HL-60 (cell line): ENCODE measurements at regions not wholly inside any gene's neighbourhood (a gene's known extent, or its start where the extent isn't known, plus 50 kb on each side); places are given as distances from the start of the nearest gene placed in this dataset.
A peak's percentile ranks its signal among the peaks of the same experiment; 100 is the strongest.
"Not testable (repeated sequence)": the region's sequence is repeated elsewhere in the genome, so short reads cannot be mapped to it uniquely, and the experiment has no call there.

Experiments
- DNase-seq, 2 experiments: peaks; one replicate each; pipeline ENCODE4 v3.0.0-alpha.2; 2010 to 2020; ENCODE audit warnings: low read depth in 1 of 2, low spot score in 1 of 2
- H3K27ac ChIP-seq: fragments of 250-450 bp; sonication (Bioruptor Pico); replicated peaks from 2 replicates; pipeline ENCODE4 v1.5.1; 2020; ENCODE audit warnings: mild to moderate bottlenecking, moderate library complexity
- H3K27me3 ChIP-seq: fragments of 250-450 bp; sonication (Bioruptor Pico); 2 replicates; pipeline ENCODE4 v1.5.1; 2021; ENCODE audit warnings: mild to moderate bottlenecking, moderate library complexity; ENCODE audit not compliant: insufficient read depth, poor library complexity, severe bottlenecking
- H3K4me3 ChIP-seq: replicated peaks from 2 replicates; pipeline ENCODE4 v1.5.1; 2011; ENCODE audit warnings: mild to moderate bottlenecking, control low read depth, low read length; ENCODE audit not compliant: insufficient read depth
- GABPA ChIP-seq: IDR thresholded peaks from 2 replicates; pipeline ENCODE4 v1.6.1; 2012; ENCODE audit warnings: low read depth
- POLR2AphosphoS5 ChIP-seq: IDR thresholded peaks from 2 replicates; pipeline ENCODE4 v1.6.1; 2012; ENCODE audit warnings: low read depth
- SPI1 ChIP-seq: IDR thresholded peaks from 2 replicates; pipeline ENCODE4 v1.6.1; 2012; ENCODE audit warnings: low read depth, mild to moderate bottlenecking, borderline replicate concordance
- TF ChIP-seq, protein P1 (sequence below): IDR thresholded peaks from one replicate; pipeline ENCODE4 v1.5.1; 2011; ENCODE audit warnings: low read length, control low read depth, inconsistent platforms; ENCODE audit not compliant: insufficient read depth
- TF ChIP-seq, protein P2 (sequence below): IDR thresholded peaks from 2 replicates; pipeline ENCODE4 v1.6.1; 2012; ENCODE audit warnings: low read depth; ENCODE audit not compliant: insufficient replicate concordance

DNA sequence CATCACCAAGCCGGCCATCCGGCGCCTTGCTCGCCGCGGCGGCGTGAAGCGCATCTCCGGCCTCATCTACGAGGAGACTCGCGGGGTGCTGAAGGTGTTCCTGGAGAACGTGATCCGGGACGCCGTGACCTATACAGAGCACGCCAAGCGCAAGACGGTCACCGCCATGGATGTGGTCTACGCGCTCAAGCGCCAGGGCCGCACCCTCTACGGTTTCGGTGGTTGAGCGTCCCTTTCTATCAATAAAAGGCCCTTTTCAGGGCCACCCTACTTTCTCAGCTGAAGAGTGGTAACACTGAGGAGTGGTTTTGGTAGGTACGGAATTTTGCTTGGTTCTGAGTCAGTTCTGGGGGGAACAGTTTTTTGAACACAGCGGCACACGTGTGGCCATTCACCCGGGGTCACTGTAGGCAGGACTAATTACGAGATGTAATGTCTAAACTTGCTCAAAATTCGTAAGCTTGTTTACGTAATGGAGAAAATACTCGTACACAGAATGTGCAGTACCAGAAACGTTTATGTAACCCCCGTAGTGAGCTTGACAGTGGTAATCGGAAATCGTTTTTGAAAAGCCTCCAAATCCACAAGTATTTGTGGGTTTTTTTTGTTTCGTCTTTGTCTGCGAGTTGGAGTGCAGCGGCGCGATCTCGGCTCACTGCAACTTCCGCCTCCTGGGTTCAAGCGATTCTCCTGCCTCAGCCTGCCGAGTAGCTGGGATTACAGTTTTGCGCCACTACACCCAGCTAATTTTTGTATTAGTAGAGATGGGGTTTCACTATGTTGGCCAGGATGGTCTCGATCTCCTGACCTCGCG is 87.8 kb downstream of the OR2B2 start:
- Histone ChIP-seq H3K27ac (peak overlapping the region; percentile 96), H3K4me3 (peak overlapping the region; percentile 40)
- H3K27me3 ChIP-seq = not testable (repeated sequence)
- peak; percentile 93 for TF ChIP-seq POLR2AphosphoS5
- DNase-seq = peak; percentile 60 to 65

DNA sequence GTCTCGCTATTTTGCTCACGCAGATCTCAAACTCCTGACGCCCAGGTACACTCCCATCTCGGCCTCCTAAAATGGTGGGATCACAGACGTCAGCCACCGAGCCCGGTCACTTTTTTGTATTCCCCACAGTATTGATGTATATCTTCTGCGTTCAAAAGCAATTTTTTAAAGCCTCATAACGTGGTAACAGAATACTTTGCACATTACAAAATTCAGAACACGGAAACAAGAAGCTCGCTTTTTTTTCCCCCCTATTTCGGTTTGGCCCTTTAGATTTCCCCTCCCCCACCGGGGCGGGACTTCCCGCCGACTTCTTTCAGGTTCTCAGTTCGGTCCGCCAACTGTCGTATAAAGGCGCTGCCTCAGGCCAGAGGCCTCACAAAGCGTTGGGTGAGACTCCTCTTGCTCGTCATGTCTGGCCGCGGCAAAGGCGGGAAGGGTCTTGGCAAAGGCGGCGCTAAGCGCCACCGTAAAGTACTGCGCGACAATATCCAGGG is 88.4 kb downstream of the OR2B2 start:
- H3K27ac ChIP-seq = peak overlapping the region; percentile 95
- peak; percentile 62; the same call in 1 of the 2 replicates for TF ChIP-seq POLR2AphosphoS5
- H3K27me3 ChIP-seq, H3K4me3 ChIP-seq: not testable (repeated sequence)
- peak; percentile 57 to 85 for DNase-seq

DNA sequence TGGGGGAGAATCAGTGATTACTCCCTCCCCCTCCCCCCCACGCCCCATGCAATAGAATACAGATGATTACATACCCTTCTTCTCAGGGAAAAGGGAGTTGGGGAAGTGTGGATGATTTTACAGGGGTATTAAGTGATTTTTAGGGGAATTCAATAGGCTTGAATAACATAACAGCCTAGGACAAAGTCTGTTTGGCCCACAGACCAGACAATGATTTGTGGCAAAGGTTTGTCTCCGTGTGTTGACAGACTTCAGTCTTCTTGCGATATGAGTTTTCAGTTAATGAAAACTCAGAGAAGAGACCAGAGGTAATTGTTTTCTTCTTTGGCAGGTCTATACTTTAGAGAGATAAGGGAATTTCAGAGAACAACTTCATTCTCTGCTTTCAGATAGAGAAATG is 95.3 kb downstream of the OR2B2 start:
- Histone ChIP-seq H3K4me3 (no peak overlapping the region), H3K27me3 (no peaks in the 10 kb centered on the region), H3K27ac (no peak overlapping the region)
- DNase-seq = no peak
- TF ChIP-seq SPI1 (no peak), GABPA (no peak), POLR2AphosphoS5 (no peak)
- TF ChIP-seq, protein P1, sequence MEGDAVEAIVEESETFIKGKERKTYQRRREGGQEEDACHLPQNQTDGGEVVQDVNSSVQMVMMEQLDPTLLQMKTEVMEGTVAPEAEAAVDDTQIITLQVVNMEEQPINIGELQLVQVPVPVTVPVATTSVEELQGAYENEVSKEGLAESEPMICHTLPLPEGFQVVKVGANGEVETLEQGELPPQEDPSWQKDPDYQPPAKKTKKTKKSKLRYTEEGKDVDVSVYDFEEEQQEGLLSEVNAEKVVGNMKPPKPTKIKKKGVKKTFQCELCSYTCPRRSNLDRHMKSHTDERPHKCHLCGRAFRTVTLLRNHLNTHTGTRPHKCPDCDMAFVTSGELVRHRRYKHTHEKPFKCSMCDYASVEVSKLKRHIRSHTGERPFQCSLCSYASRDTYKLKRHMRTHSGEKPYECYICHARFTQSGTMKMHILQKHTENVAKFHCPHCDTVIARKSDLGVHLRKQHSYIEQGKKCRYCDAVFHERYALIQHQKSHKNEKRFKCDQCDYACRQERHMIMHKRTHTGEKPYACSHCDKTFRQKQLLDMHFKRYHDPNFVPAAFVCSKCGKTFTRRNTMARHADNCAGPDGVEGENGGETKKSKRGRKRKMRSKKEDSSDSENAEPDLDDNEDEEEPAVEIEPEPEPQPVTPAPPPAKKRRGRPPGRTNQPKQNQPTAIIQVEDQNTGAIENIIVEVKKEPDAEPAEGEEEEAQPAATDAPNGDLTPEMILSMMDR = no peak
- TF ChIP-seq, protein P2, sequence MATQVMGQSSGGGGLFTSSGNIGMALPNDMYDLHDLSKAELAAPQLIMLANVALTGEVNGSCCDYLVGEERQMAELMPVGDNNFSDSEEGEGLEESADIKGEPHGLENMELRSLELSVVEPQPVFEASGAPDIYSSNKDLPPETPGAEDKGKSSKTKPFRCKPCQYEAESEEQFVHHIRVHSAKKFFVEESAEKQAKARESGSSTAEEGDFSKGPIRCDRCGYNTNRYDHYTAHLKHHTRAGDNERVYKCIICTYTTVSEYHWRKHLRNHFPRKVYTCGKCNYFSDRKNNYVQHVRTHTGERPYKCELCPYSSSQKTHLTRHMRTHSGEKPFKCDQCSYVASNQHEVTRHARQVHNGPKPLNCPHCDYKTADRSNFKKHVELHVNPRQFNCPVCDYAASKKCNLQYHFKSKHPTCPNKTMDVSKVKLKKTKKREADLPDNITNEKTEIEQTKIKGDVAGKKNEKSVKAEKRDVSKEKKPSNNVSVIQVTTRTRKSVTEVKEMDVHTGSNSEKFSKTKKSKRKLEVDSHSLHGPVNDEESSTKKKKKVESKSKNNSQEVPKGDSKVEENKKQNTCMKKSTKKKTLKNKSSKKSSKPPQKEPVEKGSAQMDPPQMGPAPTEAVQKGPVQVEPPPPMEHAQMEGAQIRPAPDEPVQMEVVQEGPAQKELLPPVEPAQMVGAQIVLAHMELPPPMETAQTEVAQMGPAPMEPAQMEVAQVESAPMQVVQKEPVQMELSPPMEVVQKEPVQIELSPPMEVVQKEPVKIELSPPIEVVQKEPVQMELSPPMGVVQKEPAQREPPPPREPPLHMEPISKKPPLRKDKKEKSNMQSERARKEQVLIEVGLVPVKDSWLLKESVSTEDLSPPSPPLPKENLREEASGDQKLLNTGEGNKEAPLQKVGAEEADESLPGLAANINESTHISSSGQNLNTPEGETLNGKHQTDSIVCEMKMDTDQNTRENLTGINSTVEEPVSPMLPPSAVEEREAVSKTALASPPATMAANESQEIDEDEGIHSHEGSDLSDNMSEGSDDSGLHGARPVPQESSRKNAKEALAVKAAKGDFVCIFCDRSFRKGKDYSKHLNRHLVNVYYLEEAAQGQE = no peak

DNA sequence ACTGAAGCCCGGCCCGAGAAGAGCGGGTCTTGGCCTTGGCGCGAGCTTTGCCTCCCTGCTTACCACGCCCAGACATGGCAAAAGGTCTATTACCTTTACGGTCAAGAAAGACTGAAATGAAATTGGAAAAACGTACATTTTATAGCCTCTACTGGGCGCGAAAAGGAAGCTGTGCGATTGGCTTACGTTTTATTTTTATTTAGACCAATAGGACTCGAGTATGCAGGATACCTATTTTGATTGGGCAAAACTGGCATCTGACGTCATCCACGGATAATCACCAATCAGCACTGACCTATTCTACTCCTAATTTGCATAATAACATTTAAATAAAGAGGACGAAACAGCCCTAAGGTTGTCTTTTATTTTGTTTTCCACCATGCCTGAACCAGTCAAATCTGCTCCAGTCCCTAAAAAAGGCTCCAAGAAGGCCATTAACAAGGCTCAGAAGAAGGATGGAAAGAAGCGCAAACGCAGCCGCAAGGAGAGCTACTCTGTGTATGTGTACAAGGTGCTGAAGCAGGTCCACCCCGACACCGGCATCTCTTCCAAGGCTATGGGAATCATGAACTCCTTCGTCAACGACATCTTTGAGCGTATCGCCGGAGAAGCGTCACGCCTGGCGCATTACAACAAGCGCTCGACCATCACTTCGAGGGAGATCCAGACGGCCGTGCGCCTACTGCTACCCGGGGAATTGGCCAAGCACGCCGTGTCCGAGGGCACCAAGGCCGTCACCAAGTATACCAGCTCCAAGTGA is 97.4 kb downstream of the OR2B2 start:
- Histone ChIP-seq H3K27me3 (no peaks in the 10 kb centered on the region), H3K27ac (no peak overlapping the region), H3K4me3 (no peak overlapping the region)
- TF ChIP-seq, protein P1 = no peak
- no peak for TF ChIP-seq SPI1
- TF ChIP-seq, protein P2 = no peak
- no peak for TF ChIP-seq POLR2AphosphoS5
- no peak for TF ChIP-seq GABPA
- DNase-seq = no peak

DNA sequence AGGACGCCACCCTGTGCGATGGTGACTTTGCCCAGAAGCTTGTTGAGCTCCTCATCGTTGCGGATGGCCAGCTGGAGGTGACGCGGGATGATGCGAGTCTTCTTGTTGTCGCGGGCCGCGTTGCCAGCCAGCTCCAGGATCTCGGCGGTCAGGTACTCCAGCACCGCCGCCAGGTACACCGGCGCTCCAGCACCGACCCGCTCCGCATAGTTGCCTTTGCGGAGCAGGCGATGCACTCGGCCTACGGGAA is 97.9 kb downstream of the OR2B2 start:
- H3K27me3 ChIP-seq, H3K27ac ChIP-seq, H3K4me3 ChIP-seq, DNase-seq: not testable (repeated sequence)
